ENCODE measurements at regions not wholly inside any gene's neighbourhood (a gene's known extent, or its start where the extent isn't known, plus 50 kb on each side); places are given as distances from the start of the nearest gene placed in this dataset.

DNA sequence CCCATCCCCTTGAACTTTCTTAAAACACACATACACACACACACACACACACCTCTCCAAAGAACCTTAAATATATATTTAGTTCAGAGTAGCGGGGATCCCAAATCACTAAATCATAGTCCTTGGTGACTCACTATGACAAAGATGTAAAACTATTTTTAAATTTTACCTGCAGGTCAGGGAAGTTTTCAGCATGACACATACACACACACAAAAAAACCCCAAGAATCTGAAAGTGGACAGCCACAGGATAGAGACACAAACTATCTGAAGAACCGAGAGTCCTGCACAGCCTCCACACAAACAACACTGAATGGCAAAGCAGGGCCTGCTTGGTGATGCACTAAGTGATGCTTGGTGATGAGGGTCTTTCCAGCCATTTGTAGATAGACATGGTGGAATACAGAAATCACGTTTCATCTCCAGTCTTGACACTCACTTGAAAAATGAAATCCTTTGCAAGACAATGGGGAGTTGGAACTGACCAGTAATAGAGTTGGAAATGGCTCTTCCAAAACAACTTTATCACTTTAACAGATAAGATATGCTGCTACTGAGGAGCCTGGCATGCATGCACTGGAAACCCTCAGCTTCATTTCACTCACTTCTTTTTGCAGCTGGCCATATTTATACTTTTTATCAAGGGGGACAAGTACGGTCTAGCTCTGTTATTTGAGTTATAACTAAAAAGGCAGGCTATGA is 307.3 kb downstream of the RAPGEF2 start:
- DNase-seq (ENCODE audit: low read depth) = peak; percentile 80
- no peak for TF ChIP-seq CTCF (IDR thresholded peaks at IDR 0.05; ENCODE audit: insufficient read depth, low read depth, low read length, missing control alignments)
- H3K4me3 ChIP-seq (ENCODE audit: low read length) = no peak overlapping the region

DNA sequence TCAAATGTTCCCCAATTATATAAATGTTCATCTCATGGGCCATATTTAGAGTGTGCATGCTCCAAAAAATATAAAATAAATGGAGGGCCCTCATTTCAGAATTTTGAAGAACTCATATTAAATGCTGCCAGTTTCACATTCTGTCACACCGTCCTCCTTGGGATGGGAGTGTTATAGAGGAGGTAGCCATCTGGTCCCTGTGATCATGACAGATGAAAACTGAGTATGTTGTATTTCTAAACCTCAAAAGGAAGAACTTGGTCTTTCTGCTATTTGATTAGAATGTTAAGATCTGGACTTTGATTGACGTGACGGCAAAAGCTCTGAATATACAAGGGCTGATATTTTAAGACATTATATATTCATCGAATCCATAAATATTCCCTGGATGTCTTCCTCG is 308.0 kb downstream of the RAPGEF2 start:
- H3K4me3 ChIP-seq (ENCODE audit: low read length) = no peak overlapping the region
- DNase-seq (ENCODE audit: low read depth) = no peak
- no peak for TF ChIP-seq CTCF (IDR thresholded peaks at IDR 0.05; ENCODE audit: insufficient read depth, low read depth, low read length, missing control alignments)

- H3K4me3 ChIP-seq (ENCODE audit: low read length) = no peak overlapping the region
- DNase-seq (ENCODE audit: low read depth) = peak; percentile 77
- no peak for TF ChIP-seq CTCF (IDR thresholded peaks at IDR 0.05; ENCODE audit: insufficient read depth, low read depth, low read length, missing control alignments)
These were observed 310.5 kb downstream of the RAPGEF2 start for GRCh38 chr4:159413306-159413943.

- H3K4me3 ChIP-seq (ENCODE audit: low read length) = no peak overlapping the region
- DNase-seq (ENCODE audit: low read depth) = no peak
- no peak for TF ChIP-seq CTCF (IDR thresholded peaks at IDR 0.05; ENCODE audit: insufficient read depth, low read depth, low read length, missing control alignments)
These were observed 311.4 kb downstream of the RAPGEF2 start for GRCh38 chr4:159414305-159414704.

DNA sequence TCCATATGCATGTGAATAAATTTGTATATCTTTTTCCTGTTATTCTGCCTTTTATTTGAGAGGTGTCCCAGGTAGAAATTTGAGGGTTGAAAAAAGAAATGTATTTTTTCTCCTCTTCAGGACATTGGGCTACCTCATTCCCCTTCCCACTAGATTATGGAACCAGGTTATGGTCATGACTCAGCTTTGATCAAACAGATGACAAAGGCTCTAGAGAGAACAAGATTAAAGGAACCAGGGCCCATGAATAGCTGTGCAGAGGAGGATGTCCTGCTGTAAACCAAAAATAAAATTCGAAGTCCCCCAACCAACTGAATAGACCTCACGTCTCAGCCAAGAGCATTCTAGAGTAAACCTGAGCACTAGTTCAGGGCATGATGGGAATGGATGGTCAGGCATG is 313.2 kb downstream of the RAPGEF2 start:
- no peak overlapping the region for H3K4me3 ChIP-seq (ENCODE audit: low read length)
- DNase-seq (ENCODE audit: low read depth) = peak; percentile 36
- no peak for TF ChIP-seq CTCF (IDR thresholded peaks at IDR 0.05; ENCODE audit: insufficient read depth, low read depth, low read length, missing control alignments)

DNA sequence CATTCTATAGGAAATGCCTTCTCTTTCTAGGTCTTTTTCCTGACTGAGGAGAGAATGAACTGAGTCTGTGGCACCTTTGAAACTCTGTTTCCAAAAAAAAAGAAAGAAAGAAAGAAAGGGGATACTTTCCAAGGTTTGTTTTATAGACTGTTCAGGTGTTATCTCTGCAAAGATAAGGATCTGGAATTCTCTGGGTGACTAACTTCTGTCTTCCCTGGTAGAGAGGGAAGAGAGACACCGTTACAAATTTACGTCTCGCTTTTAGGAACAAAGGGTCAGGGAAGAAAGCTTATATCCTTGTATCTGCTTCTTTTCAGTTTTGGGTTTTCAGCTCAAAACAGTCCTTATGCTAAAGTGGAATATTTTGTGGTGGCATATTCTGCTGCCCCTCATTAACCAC is 314.1 kb downstream of the RAPGEF2 start:
- H3K4me3 ChIP-seq (ENCODE audit: low read length) = no peak overlapping the region

More for the DNA sequence above, 314.1 kb downstream of the RAPGEF2 start:
- TF ChIP-seq CTCF (IDR thresholded peaks at IDR 0.05; ENCODE audit: insufficient read depth, low read depth, low read length, missing control alignments) = no peak
- no peak for DNase-seq (ENCODE audit: low read depth)
